CD4-positive, alpha-beta memory T cell (primary cell): ENCODE measurements at regions not wholly inside any gene's neighbourhood (a gene's known extent, or its start where the extent isn't known, plus 50 kb on each side); places are given as distances from the start of the nearest gene placed in this dataset.

Experiments used
- CTCF ChIA-PET: fragments of 350-600 bp; sonication (Branson Sonifier 250); formaldehyde crosslinking; loops from one replicate; lab custom pipeline; 2021; ENCODE audit warnings: inconsistent platforms; ENCODE audit not compliant: partially characterized antibody; lab: Charles Lee
- POLR2A ChIA-PET: fragments of 350-600 bp; sonication (Branson Sonifier 250); formaldehyde crosslinking; loops from one replicate; lab custom pipeline; 2021; ENCODE audit not compliant: partially characterized antibody; lab: Charles Lee
- DNase-seq, 5 donors: peaks; one replicate each; pipeline versions ENCODE4 v3.0.0 to v3.0.0-alpha.2; 2020 to 2022; ENCODE audit warnings: mixed read lengths in 1 of 5
- H3K27ac ChIP-seq: one replicate; pipeline ENCODE4 v1.7.0; 2013; ENCODE audit warnings: low read depth, low read length
- H3K27me3 ChIP-seq: 2 replicates; pipeline ENCODE4 v1.7.0; 2013; ENCODE audit warnings: mild to moderate bottlenecking, low read length, moderate library complexity; ENCODE audit not compliant: insufficient read depth
- H3K36me3 ChIP-seq: 2 replicates; pipeline ENCODE4 v1.7.0; 2013; ENCODE audit warnings: mild to moderate bottlenecking, low read length, moderate library complexity; ENCODE audit not compliant: insufficient read depth
- H3K4me1 ChIP-seq: 2 replicates; pipeline ENCODE4 v1.7.0; 2013; ENCODE audit warnings: mild to moderate bottlenecking, low read length, moderate library complexity; ENCODE audit not compliant: insufficient read depth
- H3K4me3 ChIP-seq, 2 donors: one replicate each; pipeline ENCODE4 v1.7.0; 2013; ENCODE audit warnings: low read length in 2 of 2, mild to moderate bottlenecking in 1 of 2
- H3K9me3 ChIP-seq, 2 donors: one replicate each; pipeline ENCODE4 v1.7.0; 2013; ENCODE audit warnings: low read length in 2 of 2, control low read depth in 1 of 2; ENCODE audit not compliant: control insufficient read depth in 1 of 2
- H3K27ac Mint-ChIP-seq, 7 donors: one replicate each; pipeline ENCODE4 v1.8.0; 2020 to 2021; ENCODE audit warnings: mixed read lengths in 7 of 7, mild to moderate bottlenecking in 6 of 7, inconsistent platforms in 3 of 7, moderate library complexity in 3 of 7
- H3K27me3 Mint-ChIP-seq, 2 donors: one replicate each; pipeline ENCODE4 v1.8.0; 2020 to 2021; ENCODE audit warnings: mixed read lengths in 2 of 2
- H3K36me3 Mint-ChIP-seq, 2 donors: one replicate each; pipeline ENCODE4 v1.8.0; 2020 to 2021; ENCODE audit warnings: mixed read lengths in 2 of 2, inconsistent platforms in 1 of 2, mild to moderate bottlenecking in 1 of 2
- H3K4me1 Mint-ChIP-seq, 4 donors: one replicate each; pipeline ENCODE4 v1.8.0; 2020 to 2021; ENCODE audit warnings: mixed read lengths in 4 of 4, mild to moderate bottlenecking in 1 of 4
- H3K4me3 Mint-ChIP-seq, 8 donors: one replicate each; pipeline ENCODE4 v1.8.0; 2020 to 2021; ENCODE audit warnings: mixed read lengths in 8 of 8, mild to moderate bottlenecking in 7 of 8, moderate library complexity in 6 of 8, inconsistent platforms in 3 of 8
- H3K9me3 Mint-ChIP-seq, 8 donors: one replicate each; pipeline ENCODE4 v1.8.0; 2020 to 2021; ENCODE audit warnings: mixed read lengths in 8 of 8, mild to moderate bottlenecking in 5 of 8, inconsistent platforms in 3 of 8, moderate library complexity in 1 of 8
- intact Hi-C: fragments of 100-400 bp; cut with micrococcal nuclease; formaldehyde crosslinking; loops from one replicate; pipeline ENCODE4 v1.15.1; 2023

DNA sequence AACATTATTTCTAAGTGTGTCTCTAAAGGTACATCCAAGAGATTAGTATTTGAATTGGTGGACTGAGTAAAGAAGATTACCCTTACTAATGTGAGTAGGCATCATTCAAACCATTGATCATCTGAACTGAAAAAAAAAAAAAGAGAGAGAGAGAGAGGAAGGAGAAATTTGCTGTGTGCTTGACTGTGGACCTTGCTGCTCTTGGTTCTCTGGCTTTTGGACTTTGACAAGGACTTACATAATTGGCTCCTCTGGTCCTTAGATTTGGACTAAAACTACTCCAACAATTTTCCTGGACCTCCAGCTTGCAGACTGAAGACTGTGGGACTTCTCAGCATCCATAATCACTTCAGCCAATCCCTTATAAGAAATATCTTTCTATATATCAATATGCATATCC lies 1091.9 kb upstream of the EDIL3 start:
- Histone ChIP-seq H3K4me3 (no peak overlapping the region), H3K27me3 (no peaks in the 10 kb centered on the region), H3K9me3 (no peaks in the 10 kb centered on the region), H3K4me1 (no peaks in the 10 kb centered on the region), H3K27ac (no peak overlapping the region), H3K36me3 (no peaks in the 10 kb centered on the region)
- no peak overlapping the region for H3K27ac Mint-ChIP-seq
- no peaks in the 10 kb centered on the region for H3K27me3 Mint-ChIP-seq
- H3K4me3 Mint-ChIP-seq: no peak overlapping the region
- no peak for DNase-seq
- intact Hi-C loops: no loop called here
- no peaks in the 10 kb centered on the region for H3K4me1 Mint-ChIP-seq
- POLR2A ChIA-PET: no interaction called here
- H3K9me3 Mint-ChIP-seq: peaks cover 0 to 8% (median 1%) of the 10 kb centered on the region in 8 donors
- CTCF ChIA-PET: no interaction called here
- H3K36me3 Mint-ChIP-seq: no peaks in the 10 kb centered on the region

DNA sequence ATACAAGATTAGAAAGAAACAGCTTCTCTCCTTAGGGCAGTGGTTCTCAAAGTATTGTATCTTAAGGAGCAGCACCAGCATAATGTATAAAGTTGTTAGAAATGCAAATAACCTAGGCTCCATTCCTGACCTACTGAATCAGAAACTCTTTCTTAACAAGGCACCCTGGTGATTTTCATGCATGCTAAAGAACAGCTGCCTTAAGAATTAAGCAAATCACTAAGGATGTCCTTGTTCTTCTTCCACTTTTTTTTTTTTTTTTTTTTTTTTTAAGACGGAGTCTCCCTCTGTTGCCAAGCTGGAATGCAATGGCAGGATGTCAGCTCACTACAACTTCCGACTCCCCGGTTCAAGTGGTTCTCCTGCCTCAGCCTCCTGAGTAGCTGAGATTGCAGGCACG lies 1095.2 kb upstream of the EDIL3 start:
- no peaks in the 10 kb centered on the region for H3K4me1 Mint-ChIP-seq
- Histone ChIP-seq H3K27me3 (no peaks in the 10 kb centered on the region), H3K9me3 (no peaks in the 10 kb centered on the region), H3K36me3 (no peaks in the 10 kb centered on the region), H3K4me1 (no peaks in the 10 kb centered on the region), H3K27ac (no peak overlapping the region), H3K4me3 (no peak overlapping the region)
- H3K9me3 Mint-ChIP-seq: peaks cover 0 to 8% (median 1%) of the 10 kb centered on the region in 8 donors
- no peaks in the 10 kb centered on the region for H3K36me3 Mint-ChIP-seq
- CTCF ChIA-PET: no interaction called here
- no peak for DNase-seq
- no peaks in the 10 kb centered on the region for H3K27me3 Mint-ChIP-seq
- no peak overlapping the region for H3K4me3 Mint-ChIP-seq
- intact Hi-C loops: no loop called here
- POLR2A ChIA-PET: no interaction called here
- no peak overlapping the region for H3K27ac Mint-ChIP-seq

DNA sequence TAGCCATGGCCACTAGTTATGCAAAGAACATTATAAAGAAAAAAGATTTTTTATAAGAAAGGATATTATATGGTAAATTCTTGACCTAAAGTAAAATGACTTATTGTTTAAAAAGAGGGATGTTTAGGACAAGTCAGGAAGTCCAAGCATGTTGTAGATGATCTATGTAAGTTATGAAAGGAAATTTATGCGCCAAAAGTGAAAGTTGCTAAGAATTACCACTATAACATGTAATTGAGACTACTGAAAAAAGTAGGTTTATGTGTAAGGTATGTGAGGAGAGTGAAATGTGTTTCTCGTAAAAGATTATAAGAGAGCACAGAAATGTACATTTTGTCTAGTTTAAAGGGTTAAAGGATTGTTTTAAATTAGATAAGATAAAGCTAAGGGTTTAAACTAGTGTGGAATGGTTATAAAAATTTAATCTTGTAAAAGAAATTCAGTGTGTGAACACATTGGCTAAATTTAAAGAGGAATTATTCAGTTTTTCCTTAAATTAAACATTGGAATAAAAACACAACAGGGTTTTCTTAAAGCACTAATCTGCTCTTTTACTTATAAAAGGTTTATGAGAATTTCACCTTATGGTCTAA lies 1100.4 kb upstream of the EDIL3 start:
- Mint-ChIP-seq H3K27me3 (no peaks in the 10 kb centered on the region), H3K9me3 (peaks cover 0 to 11% (median 4%) of the 10 kb centered on the region in 8 donors), H3K4me1 (no peaks in the 10 kb centered on the region), H3K36me3 (no peaks in the 10 kb centered on the region), H3K27ac (no peak overlapping the region), H3K4me3 (no peak overlapping the region)
- Histone ChIP-seq H3K9me3 (no peaks in the 10 kb centered on the region), H3K36me3 (no peaks in the 10 kb centered on the region), H3K4me1 (no peaks in the 10 kb centered on the region), H3K4me3 (no peak overlapping the region), H3K27me3 (no peaks in the 10 kb centered on the region), H3K27ac (no peak overlapping the region)
- intact Hi-C loops: no loop called here
- ChIA-PET CTCF (no interaction called here), POLR2A (no interaction called here)
- DNase-seq: no peak

DNA sequence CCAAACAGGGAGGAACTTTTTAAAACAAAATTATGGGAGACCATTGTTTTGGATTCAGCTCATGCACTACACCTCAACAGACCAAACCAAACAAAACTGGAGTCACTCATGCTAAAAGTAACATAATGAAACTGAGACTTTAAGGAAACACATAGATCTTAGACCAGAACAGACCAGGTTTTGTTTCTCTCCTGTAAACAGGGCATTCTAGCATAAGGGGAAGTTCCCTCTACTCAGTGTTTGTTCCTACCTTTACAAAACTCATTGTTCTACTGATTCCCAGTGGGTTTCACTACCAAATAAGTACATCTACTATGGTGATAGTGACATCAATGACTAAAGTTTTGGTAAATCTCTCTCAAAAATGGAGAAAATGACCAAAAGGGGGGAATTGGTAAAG lies 1103.6 kb upstream of the EDIL3 start:
- H3K27me3 ChIP-seq: no peaks in the 10 kb centered on the region
- H3K36me3 Mint-ChIP-seq: no peaks in the 10 kb centered on the region
- H3K27me3 Mint-ChIP-seq: no peaks in the 10 kb centered on the region
- no peak overlapping the region for H3K27ac ChIP-seq
- H3K4me1 ChIP-seq: no peaks in the 10 kb centered on the region
- no peaks in the 10 kb centered on the region for H3K4me1 Mint-ChIP-seq
- H3K36me3 ChIP-seq: no peaks in the 10 kb centered on the region
- DNase-seq: no peak
- no peaks in the 10 kb centered on the region for H3K9me3 ChIP-seq
- POLR2A ChIA-PET: no interaction called here
- H3K4me3 Mint-ChIP-seq: no peak overlapping the region
- no peak overlapping the region for H3K4me3 ChIP-seq
- intact Hi-C loops: no loop called here
- H3K27ac Mint-ChIP-seq: no peak overlapping the region
- peaks cover 0 to 28% (median 10%) of the 10 kb centered on the region in 8 donors for H3K9me3 Mint-ChIP-seq
- CTCF ChIA-PET: no interaction called here

DNA sequence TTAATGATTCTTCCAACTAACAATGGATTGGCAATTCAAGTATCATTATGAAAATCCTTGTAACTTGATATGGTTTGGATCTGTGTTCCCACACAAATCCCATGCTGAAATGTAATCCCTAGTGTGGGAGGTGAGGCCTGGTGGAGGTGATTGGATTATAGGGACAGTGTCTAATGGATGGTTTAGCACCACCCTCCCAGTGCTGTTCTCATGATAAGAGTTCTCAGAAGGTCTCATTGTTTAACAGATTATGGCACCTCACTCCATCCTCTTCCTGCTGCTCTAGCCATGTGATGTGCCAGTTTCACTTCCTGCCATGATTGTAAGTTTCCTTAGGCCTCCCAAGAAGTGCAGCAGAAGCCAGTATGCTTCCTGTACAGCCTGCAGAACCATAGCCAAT lies 1116.2 kb upstream of the EDIL3 start:
- ChIA-PET POLR2A (no interaction called here), CTCF (no interaction called here)
- no peak overlapping the region for H3K27ac Mint-ChIP-seq
- H3K27me3 Mint-ChIP-seq: no peaks in the 10 kb centered on the region
- no peaks in the 10 kb centered on the region for H3K36me3 ChIP-seq
- no peak for DNase-seq
- H3K9me3 ChIP-seq: no peaks in the 10 kb centered on the region
- intact Hi-C loops: no loop called here
- H3K4me3 Mint-ChIP-seq: no peak overlapping the region
- H3K4me1 Mint-ChIP-seq: no peaks in the 10 kb centered on the region
- H3K27me3 ChIP-seq: no peaks in the 10 kb centered on the region
- peaks cover 0 to 10% (median 4%) of the 10 kb centered on the region in 8 donors for H3K9me3 Mint-ChIP-seq
- H3K4me3 ChIP-seq: no peak overlapping the region
- no peak overlapping the region for H3K27ac ChIP-seq
- H3K4me1 ChIP-seq: no peaks in the 10 kb centered on the region
- no peaks in the 10 kb centered on the region for H3K36me3 Mint-ChIP-seq

DNA sequence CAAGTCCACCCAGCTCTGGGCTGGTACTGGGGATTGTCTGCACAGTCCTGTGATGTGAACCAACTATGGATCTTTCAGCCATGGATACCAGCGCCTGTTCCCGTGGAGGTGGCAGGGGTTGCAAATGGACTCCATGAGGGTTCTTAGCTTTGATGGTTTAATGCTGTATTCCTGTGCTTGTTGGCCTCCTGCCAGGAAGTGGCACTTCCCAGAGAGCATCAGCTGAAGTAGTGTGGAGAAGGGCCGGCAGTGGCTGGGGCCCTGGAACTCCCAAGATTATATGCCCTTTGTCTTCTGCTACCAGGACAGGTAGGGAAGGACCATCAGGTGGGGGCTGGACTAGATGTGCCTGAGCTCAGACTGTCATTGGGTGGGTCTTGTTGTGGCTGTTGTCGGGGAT lies 1104.8 kb upstream of the COX7C start:
- H3K9me3 ChIP-seq: no peaks in the 10 kb centered on the region
- Mint-ChIP-seq H3K36me3 (no peaks in the 10 kb centered on the region), H3K4me1 (no peaks in the 10 kb centered on the region), H3K27ac (no peak overlapping the region), H3K27me3 (no peaks in the 10 kb centered on the region), H3K4me3 (no peak overlapping the region), H3K9me3 (peaks cover 0 to 24% (median 7%) of the 10 kb centered on the region in 8 donors)
- intact Hi-C loops: no loop called here
- ChIA-PET CTCF (no interaction called here), POLR2A (no interaction called here)
- H3K4me1 ChIP-seq: no peaks in the 10 kb centered on the region
- H3K4me3 ChIP-seq: no peak overlapping the region
- no peaks in the 10 kb centered on the region for H3K27me3 ChIP-seq
- H3K36me3 ChIP-seq: no peaks in the 10 kb centered on the region
- no peak for DNase-seq
- H3K27ac ChIP-seq: no peak overlapping the region

DNA sequence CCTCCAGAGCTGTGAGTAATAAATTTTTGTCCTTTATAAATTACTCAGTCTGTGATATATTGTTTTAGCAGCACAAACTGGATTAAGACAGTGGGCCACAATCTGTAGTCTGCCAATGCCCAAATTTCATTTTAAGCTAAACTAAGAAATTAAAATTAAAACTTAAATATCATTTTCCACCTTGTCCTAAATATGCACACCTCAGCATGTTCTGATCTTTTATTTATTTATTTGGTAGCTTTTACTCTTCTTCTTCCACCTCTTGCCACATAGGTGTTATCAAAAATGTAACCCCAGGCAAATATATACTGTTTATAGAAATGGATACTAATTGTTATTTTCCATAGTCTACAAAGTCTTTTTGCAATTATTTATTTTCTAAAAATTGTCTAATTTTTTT lies 1102.2 kb upstream of the COX7C start:
- no peaks in the 10 kb centered on the region for H3K9me3 ChIP-seq
- POLR2A ChIA-PET: no interaction called here
- H3K27ac ChIP-seq: no peak overlapping the region
- CTCF ChIA-PET: no interaction called here
- no peaks in the 10 kb centered on the region for H3K36me3 ChIP-seq
- no peaks in the 10 kb centered on the region for H3K27me3 ChIP-seq
- H3K27me3 Mint-ChIP-seq: no peaks in the 10 kb centered on the region
- intact Hi-C loops: no loop called here
- no peaks in the 10 kb centered on the region for H3K4me1 Mint-ChIP-seq
- no peak overlapping the region for H3K4me3 ChIP-seq
- no peak for DNase-seq
- no peak overlapping the region for H3K4me3 Mint-ChIP-seq
- peaks cover 0 to 15% (median 3%) of the 10 kb centered on the region in 8 donors for H3K9me3 Mint-ChIP-seq
- H3K4me1 ChIP-seq: no peaks in the 10 kb centered on the region
- no peaks in the 10 kb centered on the region for H3K36me3 Mint-ChIP-seq
- H3K27ac Mint-ChIP-seq: no peak overlapping the region

DNA sequence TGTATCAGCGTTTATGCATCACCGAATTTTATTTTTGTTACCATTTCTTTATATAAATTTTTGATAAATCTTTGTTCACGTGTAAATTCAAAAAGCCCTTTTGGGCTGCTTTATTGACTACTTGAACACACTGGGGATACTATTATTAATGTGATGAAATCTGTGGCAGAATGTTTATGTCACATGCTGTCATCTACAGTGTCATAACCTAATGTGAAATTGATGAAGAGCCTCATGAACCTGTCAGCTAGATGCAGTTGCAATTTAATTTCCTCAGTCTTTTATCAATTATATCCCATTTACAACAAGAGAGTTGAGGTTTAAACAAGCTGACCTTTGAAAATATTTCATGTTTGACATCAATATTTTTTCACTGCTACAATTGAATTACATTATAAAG lies 1100.4 kb upstream of the COX7C start:
- no peak for DNase-seq
- Mint-ChIP-seq H3K36me3 (no peaks in the 10 kb centered on the region), H3K4me3 (no peak overlapping the region), H3K27ac (no peak overlapping the region), H3K27me3 (no peaks in the 10 kb centered on the region), H3K4me1 (no peaks in the 10 kb centered on the region), H3K9me3 (peaks cover 0 to 15% (median under 1%) of the 10 kb centered on the region in 8 donors)
- H3K27me3 ChIP-seq: no peaks in the 10 kb centered on the region
- no peaks in the 10 kb centered on the region for H3K4me1 ChIP-seq
- no peaks in the 10 kb centered on the region for H3K9me3 ChIP-seq
- ChIA-PET CTCF (no interaction called here), POLR2A (no interaction called here)
- no peak overlapping the region for H3K27ac ChIP-seq
- no peaks in the 10 kb centered on the region for H3K36me3 ChIP-seq
- no peak overlapping the region for H3K4me3 ChIP-seq
- intact Hi-C loops: no loop called here
